ENCODE measurements at regions not wholly inside any gene's neighbourhood (a gene's known extent, or its start where the extent isn't known, plus 50 kb on each side); places are given as distances from the start of the nearest gene placed in this dataset.

DNA sequence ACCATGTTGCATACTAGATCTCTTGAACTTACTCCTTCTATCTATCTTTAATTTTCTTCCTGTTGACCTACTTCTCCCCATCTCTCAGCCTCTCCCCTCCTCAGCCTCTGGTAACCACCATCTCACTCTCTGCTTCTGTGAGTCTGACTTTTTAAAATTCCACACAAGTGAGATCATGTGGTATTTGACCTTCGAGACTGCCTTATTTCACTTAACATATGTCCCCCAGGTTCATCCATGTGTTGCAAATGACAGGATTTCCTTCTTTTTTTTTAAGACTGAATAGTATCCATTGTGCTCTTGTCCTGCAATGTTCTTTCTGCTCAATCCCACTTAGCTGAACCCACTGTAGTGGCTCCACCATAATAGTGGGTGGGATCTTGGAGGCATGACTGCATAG, 51.4 kb upstream of the DNAJC1 start:
- H4K20me1 ChIP-seq (ENCODE audit: insufficient read depth, low read length) = no peaks in the 10 kb centered on the region
- H3K4me1 ChIP-seq (ENCODE audit: insufficient read depth, low read length) = peaks cover 12% of the 10 kb centered on the region
- intact Hi-C loops (cut with micrococcal nuclease; ENCODE audit: unreplicated experiment) (no loop called here), in situ Hi-C loops (cut with HindIII; ENCODE audit: extremely low pct_ligation_motif_present, low pct_unique_long_range_greater_than_20kb) (no loop called here)
- TF ChIP-seq TBX3 (IDR thresholded peaks at IDR 0.05; ENCODE audit: borderline replicate concordance) (no peak), HNRNPUL1 (IDR thresholded peaks at IDR 0.05; ENCODE audit: low read depth, low read length) (no peak), FOXK1 (CRISPR knock-in tag; IDR thresholded peaks at IDR 0.05; ENCODE audit: borderline replicate concordance, low read depth) (no peak), ARNTL (CRISPR knock-in tag; IDR thresholded peaks at IDR 0.05) (no peak), ZNF546 (CRISPR knock-in tag; conservative IDR thresholded peaks at IDR 0.05) (no peak), KLF6 (CRISPR knock-in tag; IDR thresholded peaks at IDR 0.05) (no peak), EHMT2 (IDR thresholded peaks at IDR 0.05; ENCODE audit: borderline replicate concordance, low read depth, low read length) (no peak), ZMYM2 (CRISPR knock-in tag; IDR thresholded peaks at IDR 0.05) (no peak), MXI1 (IDR thresholded peaks at IDR 0.05; ENCODE audit: borderline replicate concordance, low read depth, low read length) (no peak), MEF2D (CRISPR knock-in tag; IDR thresholded peaks at IDR 0.05) (no peak), PITX1 (CRISPR knock-in tag; IDR thresholded peaks at IDR 0.05) (no peak)
- TF ChIP-seq, protein P1, sequence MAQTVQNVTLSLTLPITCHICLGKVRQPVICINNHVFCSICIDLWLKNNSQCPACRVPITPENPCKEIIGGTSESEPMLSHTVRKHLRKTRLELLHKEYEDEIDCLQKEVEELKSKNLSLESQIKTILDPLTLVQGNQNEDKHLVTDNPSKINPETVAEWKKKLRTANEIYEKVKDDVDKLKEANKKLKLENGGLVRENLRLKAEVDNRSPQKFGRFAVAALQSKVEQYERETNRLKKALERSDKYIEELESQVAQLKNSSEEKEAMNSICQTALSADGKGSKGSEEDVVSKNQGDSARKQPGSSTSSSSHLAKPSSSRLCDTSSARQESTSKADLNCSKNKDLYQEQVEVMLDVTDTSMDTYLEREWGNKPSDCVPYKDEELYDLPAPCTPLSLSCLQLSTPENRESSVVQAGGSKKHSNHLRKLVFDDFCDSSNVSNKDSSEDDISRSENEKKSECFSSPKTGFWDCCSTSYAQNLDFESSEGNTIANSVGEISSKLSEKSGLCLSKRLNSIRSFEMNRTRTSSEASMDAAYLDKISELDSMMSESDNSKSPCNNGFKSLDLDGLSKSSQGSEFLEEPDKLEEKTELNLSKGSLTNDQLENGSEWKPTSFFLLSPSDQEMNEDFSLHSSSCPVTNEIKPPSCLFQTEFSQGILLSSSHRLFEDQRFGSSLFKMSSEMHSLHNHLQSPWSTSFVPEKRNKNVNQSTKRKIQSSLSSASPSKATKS (CRISPR knock-in tag; IDR thresholded peaks at IDR 0.05) = no peak
- no peaks in the 10 kb centered on the region for H3K79me2 ChIP-seq (ENCODE audit: insufficient read depth, low read length)
- H2AFZ ChIP-seq (ENCODE audit: low read length) = no peak overlapping the region
- ATAC-seq = no peak
- peaks cover 7% of the 10 kb centered on the region; the same call in 1 of the 2 replicates for H3K9me3 ChIP-seq (ENCODE audit: low read length)
- CTCF ChIA-PET (ENCODE audit: low intra/inter-chr PET ratio, low total read pairs) = no interaction called here
- no peaks in the 10 kb centered on the region for H3K27me3 ChIP-seq (ENCODE audit: control insufficient read depth in 1 of 2, insufficient read depth in 2 of 2, low read length in 2 of 2)
- FAIRE-seq = no peak
- POLR2A ChIA-PET = no interaction called here
- no peaks in the 10 kb centered on the region for H3K36me3 ChIP-seq (replicated peaks in 1 of 2; ENCODE audit: control insufficient read depth in 1 of 2, insufficient read depth in 2 of 2, low read length in 2 of 2)
- H3K4me3 ChIP-seq (replicated peaks in 1 of 3; ENCODE audit: insufficient read depth in 1 of 3, low read depth in 2 of 3, low read length in 3 of 3) = no peak overlapping the region
- no peak overlapping the region for H3K27ac ChIP-seq (ENCODE audit: extremely low read length, insufficient read depth, low read length)
- H3K4me2 ChIP-seq (ENCODE audit: low read depth, low read length) = no peak overlapping the region
- BruUV-seq (replicated peaks) = no TSS peak
- 0% methylated on average over 1 of the region's 1 CpG for WGBS (ENCODE audit: low lambda C conversion rate)
- H3K9ac ChIP-seq (ENCODE audit: insufficient read depth, low read depth, low read length) = no peak overlapping the region
- no peak for DNase-seq (ENCODE audit: low spot score)

All from HepG2 (cell line).